BLaER1 (cell line): ENCODE measurements at regions not wholly inside any gene's neighbourhood (a gene's known extent, or its start where the extent isn't known, plus 50 kb on each side); places are given as distances from the start of the nearest gene placed in this dataset.

Source experiments
- H3K27ac ChIP-seq: shearing (Covaris generic); formaldehyde crosslinking; 2 replicates; pipeline ENCODE4 v1.8.1; 2022
- H3K27me3 ChIP-seq: shearing (Covaris generic); formaldehyde crosslinking; 2 replicates; pipeline ENCODE4 v1.8.1; 2022
- H3K36me3 ChIP-seq: shearing (Covaris generic); formaldehyde crosslinking; 2 replicates; pipeline ENCODE4 v1.8.1; 2022
- H3K4me1 ChIP-seq: shearing (Covaris generic); formaldehyde crosslinking; 2 replicates; pipeline ENCODE4 v1.8.1; 2022
- H3K4me2 ChIP-seq: shearing (Covaris generic); formaldehyde crosslinking; 2 replicates; pipeline ENCODE4 v1.8.1; 2022
- H3K4me3 ChIP-seq: shearing (Covaris generic); formaldehyde crosslinking; 2 replicates; pipeline ENCODE4 v1.8.1; 2022
- H3K9ac ChIP-seq: shearing (Covaris generic); formaldehyde crosslinking; 2 replicates; pipeline ENCODE4 v1.8.1; 2022
- H3K9me3 ChIP-seq: shearing (Covaris generic); formaldehyde crosslinking; 2 replicates; pipeline ENCODE4 v1.8.1; 2022
- H4K20me1 ChIP-seq: shearing (Covaris generic); formaldehyde crosslinking; 2 replicates; pipeline ENCODE4 v1.8.1; 2022
- Cebpa-rat ChIP-seq: shearing (Covaris generic); IDR thresholded peaks from 2 replicates; pipeline ENCODE4 v1.8.1; 2022

GRCh38 chr5:159864885-159865691, 51.2 kb upstream of the ADRA1B start:
- no peaks in the 10 kb centered on the region for H3K4me1 ChIP-seq
- no peak overlapping the region for H3K4me3 ChIP-seq
- no peaks in the 10 kb centered on the region for H3K36me3 ChIP-seq
- no peak for TF ChIP-seq Cebpa-rat
- no peak overlapping the region for H3K27ac ChIP-seq
- no peak overlapping the region for H3K9ac ChIP-seq
- H4K20me1 ChIP-seq: no peaks in the 10 kb centered on the region
- no peaks in the 10 kb centered on the region for H3K9me3 ChIP-seq
- H3K27me3 ChIP-seq: no peaks in the 10 kb centered on the region
- no peak overlapping the region for H3K4me2 ChIP-seq

GRCh38 chr5:159866093-159866492, 50.2 kb upstream of the ADRA1B start:
- Histone ChIP-seq H3K9ac (no peak overlapping the region), H3K4me3 (no peak overlapping the region), H3K4me2 (no peak overlapping the region), H4K20me1 (no peaks in the 10 kb centered on the region), H3K4me1 (no peaks in the 10 kb centered on the region), H3K27ac (no peak overlapping the region), H3K9me3 (no peaks in the 10 kb centered on the region), H3K36me3 (no peaks in the 10 kb centered on the region), H3K27me3 (no peaks in the 10 kb centered on the region)
- TF ChIP-seq Cebpa-rat: no peak
